BLaER1 (cell line): ENCODE measurements at regions not wholly inside any gene's neighbourhood (a gene's known extent, or its start where the extent isn't known, plus 50 kb on each side); places are given as distances from the start of the nearest gene placed in this dataset.
"Not testable (repeated sequence)": the region's sequence is repeated elsewhere in the genome, so short reads cannot be mapped to it uniquely, and the experiment has no call there.

Experiments used
- H3K27ac ChIP-seq: shearing (Covaris generic); formaldehyde crosslinking; 2 replicates; pipeline ENCODE4 v1.8.1; 2022
- H3K27me3 ChIP-seq: shearing (Covaris generic); formaldehyde crosslinking; 2 replicates; pipeline ENCODE4 v1.8.1; 2022
- H3K36me3 ChIP-seq: shearing (Covaris generic); formaldehyde crosslinking; 2 replicates; pipeline ENCODE4 v1.8.1; 2022
- H3K4me1 ChIP-seq: shearing (Covaris generic); formaldehyde crosslinking; 2 replicates; pipeline ENCODE4 v1.8.1; 2022
- H3K4me2 ChIP-seq: shearing (Covaris generic); formaldehyde crosslinking; 2 replicates; pipeline ENCODE4 v1.8.1; 2022
- H3K4me3 ChIP-seq: shearing (Covaris generic); formaldehyde crosslinking; 2 replicates; pipeline ENCODE4 v1.8.1; 2022
- H3K9ac ChIP-seq: shearing (Covaris generic); formaldehyde crosslinking; 2 replicates; pipeline ENCODE4 v1.8.1; 2022
- H3K9me3 ChIP-seq: shearing (Covaris generic); formaldehyde crosslinking; 2 replicates; pipeline ENCODE4 v1.8.1; 2022
- H4K20me1 ChIP-seq: shearing (Covaris generic); formaldehyde crosslinking; 2 replicates; pipeline ENCODE4 v1.8.1; 2022

- Histone ChIP-seq H3K4me1 (peaks cover 31% of the 10 kb centered on the region), H3K4me2 (peak overlapping the region; percentile 58), H3K27ac (peak overlapping the region; percentile 37; the same call in 1 of the 2 replicates)
- H3K4me3 ChIP-seq, H3K36me3 ChIP-seq, H3K9me3 ChIP-seq, H3K27me3 ChIP-seq, H4K20me1 ChIP-seq, H3K9ac ChIP-seq: not testable (repeated sequence)
These were observed 278.4 kb upstream of the PLGLB2 start for GRCh38 chr2:87469180-87470151.

DNA sequence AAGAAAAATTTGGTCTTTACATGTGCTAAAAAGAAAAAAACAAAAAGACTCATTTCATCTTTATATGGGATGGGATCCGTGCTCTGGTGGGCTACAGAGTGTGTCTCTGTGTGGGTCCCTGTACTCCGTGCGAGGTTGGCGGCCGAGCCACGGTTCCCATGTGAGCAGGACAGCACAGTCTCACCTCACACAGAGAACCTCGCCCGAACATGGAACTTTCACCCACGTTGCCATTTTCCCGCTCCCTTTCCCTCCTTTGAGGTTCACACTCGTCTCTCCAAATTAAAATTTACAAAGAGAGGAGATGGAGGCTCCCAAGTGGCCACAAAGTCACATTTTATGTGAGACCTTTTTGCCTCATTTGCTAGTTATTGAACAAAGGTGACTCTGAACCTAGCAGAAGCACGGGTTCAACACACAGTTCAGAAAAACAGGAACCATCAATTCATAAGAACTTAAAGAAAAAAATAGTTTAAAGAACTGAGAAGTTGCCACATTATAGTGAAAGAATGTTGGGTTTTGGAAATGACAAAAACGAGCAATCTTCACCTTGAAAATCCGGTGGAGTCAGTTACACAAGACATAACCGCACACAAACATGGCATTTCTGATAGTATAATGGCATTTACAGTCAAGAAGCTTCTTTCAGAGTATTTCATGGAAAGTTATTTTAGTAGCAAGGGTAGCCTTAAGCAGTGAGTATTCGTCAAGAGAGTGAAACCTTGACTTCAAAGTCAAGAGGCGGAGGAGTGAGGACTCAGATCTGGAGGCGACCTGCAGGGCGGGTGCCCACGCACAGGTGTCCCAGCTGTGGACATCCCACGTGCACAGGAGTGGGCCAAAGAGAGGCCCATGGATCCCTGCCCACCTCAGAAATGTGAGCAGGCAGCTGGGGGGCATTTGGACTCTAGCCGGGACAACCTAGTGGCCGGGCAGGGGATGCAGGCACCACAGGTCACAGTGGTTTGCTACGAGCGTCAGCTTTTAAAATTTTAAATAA is 277.2 kb upstream of the PLGLB2 start:
- Histone ChIP-seq H3K4me2 (peak overlapping the region; percentile 58), H3K4me1 (peaks cover 31% of the 10 kb centered on the region)
- not testable (repeated sequence) for H3K27ac ChIP-seq, H3K9ac ChIP-seq, H4K20me1 ChIP-seq, H3K36me3 ChIP-seq, H3K27me3 ChIP-seq, H3K9me3 ChIP-seq, H3K4me3 ChIP-seq

GRCh38 chr2:87471478-87471877 is 276.4 kb upstream of the PLGLB2 start:
- not testable (repeated sequence) for H3K36me3 ChIP-seq, H3K9ac ChIP-seq, H3K27ac ChIP-seq, H3K4me3 ChIP-seq, H4K20me1 ChIP-seq, H3K27me3 ChIP-seq, H3K9me3 ChIP-seq
- Histone ChIP-seq H3K4me2 (peak overlapping the region; percentile 58), H3K4me1 (peaks cover 31% of the 10 kb centered on the region)

DNA sequence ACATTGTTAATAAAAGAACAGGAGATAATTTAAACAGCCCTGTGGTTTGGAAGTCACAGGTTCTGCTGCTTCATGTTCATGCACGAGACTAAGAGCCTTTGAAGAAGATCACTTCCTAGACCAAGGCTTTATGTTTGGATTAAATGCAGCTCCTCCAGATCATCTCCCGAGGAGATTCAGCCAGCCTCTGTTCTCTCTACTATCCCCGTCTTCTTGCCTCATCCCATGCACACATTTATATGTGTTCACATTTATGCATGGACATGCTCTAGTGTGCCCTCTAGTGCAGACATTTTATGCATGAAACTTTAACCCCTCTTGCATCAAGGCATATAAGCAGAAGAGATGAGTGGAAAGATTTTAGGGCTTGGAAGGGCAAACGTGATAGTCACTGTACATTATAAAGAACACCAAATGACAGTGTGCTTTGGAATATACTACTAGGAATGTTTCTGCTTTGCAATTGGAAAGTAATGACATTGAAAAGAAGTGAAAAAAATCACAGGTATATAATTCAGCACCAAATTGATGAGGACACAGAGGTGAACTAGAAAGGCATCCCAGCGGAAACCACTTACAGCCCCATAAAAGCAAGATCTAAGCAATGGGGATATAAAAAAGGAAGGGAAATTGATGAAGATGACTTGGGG is 271.5 kb upstream of the PLGLB2 start:
- H3K9ac ChIP-seq, H3K36me3 ChIP-seq, H4K20me1 ChIP-seq, H3K4me3 ChIP-seq, H3K9me3 ChIP-seq, H3K27me3 ChIP-seq, H3K4me2 ChIP-seq, H3K27ac ChIP-seq, H3K4me1 ChIP-seq: not testable (repeated sequence)

- H3K27ac ChIP-seq, H3K36me3 ChIP-seq, H3K9me3 ChIP-seq, H3K4me2 ChIP-seq, H3K4me3 ChIP-seq, H3K9ac ChIP-seq, H3K27me3 ChIP-seq, H4K20me1 ChIP-seq, H3K4me1 ChIP-seq: not testable (repeated sequence)
These were observed 271.0 kb upstream of the PLGLB2 start for GRCh38 chr2:87476936-87477335.

DNA sequence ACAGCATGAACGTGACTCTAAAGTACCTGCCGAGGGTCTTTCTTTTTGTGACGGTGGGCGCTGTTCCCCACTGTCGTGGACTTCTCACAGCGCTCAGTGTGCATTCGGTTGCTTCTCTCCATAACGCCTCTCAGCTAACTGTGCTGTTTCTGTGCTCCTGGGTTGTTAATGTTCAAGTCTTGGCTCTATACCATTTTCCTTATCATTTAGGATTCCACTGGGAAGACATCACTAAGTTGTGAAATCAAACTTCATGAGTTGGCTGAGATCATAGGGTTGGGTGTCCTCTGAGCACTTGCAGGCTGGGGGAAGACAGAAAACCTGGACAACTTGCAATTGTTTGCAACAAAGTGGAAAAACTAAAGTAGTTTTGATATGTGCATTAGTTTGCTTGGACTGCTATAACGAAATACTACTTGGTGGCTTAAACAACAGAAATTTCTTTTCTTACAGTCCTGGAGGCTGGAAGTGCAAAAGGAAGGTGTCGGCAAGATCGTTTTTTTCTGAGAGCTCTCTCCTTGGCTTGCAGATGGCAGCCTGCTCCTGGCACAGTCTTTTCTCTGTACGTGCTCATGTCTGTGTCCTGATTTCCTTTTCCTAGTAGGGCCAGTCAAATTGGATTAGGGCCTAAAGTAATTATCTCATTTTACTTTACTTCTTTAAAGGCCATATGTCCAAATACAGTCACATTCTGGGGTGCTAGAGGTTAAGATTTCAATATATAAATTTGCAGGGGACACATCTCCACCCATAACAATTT is 270.0 kb upstream of the PLGLB2 start:
- not testable (repeated sequence) for H3K27ac ChIP-seq, H3K36me3 ChIP-seq, H4K20me1 ChIP-seq, H3K9me3 ChIP-seq, H3K4me2 ChIP-seq, H3K9ac ChIP-seq, H3K4me3 ChIP-seq, H3K27me3 ChIP-seq, H3K4me1 ChIP-seq

GRCh38 chr2:87478911-87479310 is 269.0 kb upstream of the PLGLB2 start:
- not testable (repeated sequence) for H4K20me1 ChIP-seq, H3K9ac ChIP-seq, H3K4me1 ChIP-seq, H3K9me3 ChIP-seq, H3K36me3 ChIP-seq, H3K4me3 ChIP-seq, H3K27me3 ChIP-seq, H3K4me2 ChIP-seq, H3K27ac ChIP-seq

- H3K27me3 ChIP-seq, H3K9ac ChIP-seq, H3K27ac ChIP-seq, H3K4me2 ChIP-seq, H3K4me1 ChIP-seq, H3K4me3 ChIP-seq, H4K20me1 ChIP-seq, H3K36me3 ChIP-seq, H3K9me3 ChIP-seq: not testable (repeated sequence)
These were observed 264.7 kb upstream of the PLGLB2 start for GRCh38 chr2:87483093-87483680.

GRCh38 chr2:87484363-87484762 is 263.5 kb upstream of the PLGLB2 start:
- H3K27me3 ChIP-seq, H4K20me1 ChIP-seq, H3K9me3 ChIP-seq, H3K4me2 ChIP-seq, H3K9ac ChIP-seq, H3K4me1 ChIP-seq, H3K36me3 ChIP-seq, H3K4me3 ChIP-seq, H3K27ac ChIP-seq: not testable (repeated sequence)

DNA sequence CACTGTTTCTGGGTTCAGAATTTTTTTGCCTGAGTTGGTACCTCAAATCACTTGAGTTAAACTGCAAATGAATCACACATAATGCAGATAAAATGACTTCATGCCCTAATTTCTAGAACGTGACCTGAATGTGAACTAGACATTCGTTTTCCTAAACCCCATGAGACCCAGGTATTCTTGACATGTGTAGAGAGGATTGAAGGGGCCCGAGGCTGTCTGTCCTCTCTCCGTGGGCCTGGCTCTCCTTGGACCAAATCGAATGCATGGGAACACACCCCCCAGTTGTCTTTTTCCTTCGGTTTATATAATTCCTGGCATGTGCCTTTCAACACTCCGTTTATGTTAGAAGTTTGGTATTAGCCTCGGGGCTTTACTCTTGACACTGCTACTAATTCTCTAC is 262.4 kb upstream of the PLGLB2 start:
- not testable (repeated sequence) for H4K20me1 ChIP-seq, H3K27me3 ChIP-seq, H3K4me2 ChIP-seq, H3K9ac ChIP-seq, H3K27ac ChIP-seq, H3K9me3 ChIP-seq, H3K4me1 ChIP-seq, H3K4me3 ChIP-seq, H3K36me3 ChIP-seq

GRCh38 chr2:87485884-87486283 is 262.0 kb upstream of the PLGLB2 start:
- H3K36me3 ChIP-seq, H3K4me3 ChIP-seq, H3K9ac ChIP-seq, H3K4me1 ChIP-seq, H3K27me3 ChIP-seq, H3K27ac ChIP-seq, H3K4me2 ChIP-seq, H3K9me3 ChIP-seq, H4K20me1 ChIP-seq: not testable (repeated sequence)

DNA sequence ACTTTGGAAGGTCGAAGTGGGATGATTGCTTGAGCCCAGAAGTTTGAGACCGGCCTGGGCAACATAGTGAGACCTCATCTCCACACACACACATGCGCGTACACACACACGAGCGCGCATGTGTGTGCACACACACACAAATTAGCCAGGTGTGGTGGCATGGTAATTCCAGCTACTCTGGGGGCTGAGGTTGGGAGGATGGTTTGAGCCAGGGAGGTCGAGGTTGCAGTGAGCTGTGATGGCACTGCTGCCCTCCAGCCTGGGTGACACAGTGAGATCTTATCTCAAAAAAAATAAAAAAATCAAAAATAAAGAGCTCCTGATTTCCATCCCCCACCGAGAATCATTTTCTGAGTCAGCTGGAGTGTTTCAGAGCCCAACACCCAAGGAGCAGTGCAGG is 261.5 kb upstream of the PLGLB2 start:
- H3K9ac ChIP-seq, H3K4me1 ChIP-seq, H3K36me3 ChIP-seq, H3K27ac ChIP-seq, H4K20me1 ChIP-seq, H3K9me3 ChIP-seq, H3K27me3 ChIP-seq, H3K4me3 ChIP-seq: not testable (repeated sequence)
- peak overlapping the region; percentile 43 for H3K4me2 ChIP-seq

DNA sequence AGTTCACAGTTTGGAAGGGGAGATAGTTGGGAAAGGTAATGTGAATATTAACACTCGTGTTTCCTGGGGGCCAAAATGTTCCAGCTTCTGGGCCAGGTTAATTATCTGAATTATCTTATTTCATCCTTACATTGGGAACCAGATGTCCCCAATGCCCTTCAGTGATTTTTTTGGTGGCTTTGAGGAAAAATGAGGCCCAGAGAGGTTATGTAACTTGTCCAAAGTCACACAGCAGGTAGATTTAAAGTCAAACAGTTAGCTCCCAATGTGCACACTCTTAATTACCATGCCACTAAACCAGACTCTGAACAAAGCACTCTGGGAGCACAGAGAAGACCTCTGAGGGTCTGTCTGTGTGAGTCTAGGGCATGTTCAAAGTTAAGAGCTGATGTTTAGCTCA is 259.9 kb upstream of the PLGLB2 start:
- not testable (repeated sequence) for H3K4me3 ChIP-seq, H3K4me2 ChIP-seq, H3K9ac ChIP-seq, H3K36me3 ChIP-seq, H3K9me3 ChIP-seq, H4K20me1 ChIP-seq, H3K27me3 ChIP-seq, H3K4me1 ChIP-seq, H3K27ac ChIP-seq
